GM10266 (cell line): ENCODE measurements at regions not wholly inside any gene's neighbourhood (a gene's known extent, or its start where the extent isn't known, plus 50 kb on each side); places are given as distances from the start of the nearest gene placed in this dataset.
A peak's percentile ranks its signal among the peaks of the same experiment; 100 is the strongest.

ENCODE experiments used
- DNase-seq: peaks from one replicate; pipeline ENCODE4 v3.0.0; 2012; ENCODE audit errors: extremely low spot score
- TF ChIP-seq, protein P1 (sequence below): IDR thresholded peaks from 2 replicates; pipeline ENCODE4 v1.5.1; 2012; ENCODE audit warnings: mild to moderate bottlenecking, low read depth; ENCODE audit not compliant: control insufficient read depth, insufficient read depth; ENCODE audit errors: missing control alignments

DNA sequence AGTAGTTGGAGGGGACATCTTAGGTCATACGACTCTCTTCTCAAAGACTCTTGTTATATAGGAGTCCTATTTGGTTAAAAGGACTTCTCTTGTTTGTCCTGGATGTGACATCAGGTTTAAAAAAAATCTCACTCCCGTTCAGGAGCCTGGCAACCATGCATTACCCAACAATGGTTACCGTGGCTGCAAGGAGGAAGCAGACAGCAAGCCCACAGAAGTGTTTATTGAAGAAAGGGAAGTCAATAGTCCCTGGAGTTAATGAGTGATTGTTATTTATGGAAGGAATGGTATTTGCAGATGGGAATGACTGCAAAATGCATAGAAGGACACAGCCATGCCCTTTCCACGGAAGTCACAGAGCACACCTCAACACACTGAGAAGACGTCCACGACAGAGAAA is 75.9 kb upstream of the ENPP6 start:
- no peak for DNase-seq
- TF ChIP-seq, protein P1, sequence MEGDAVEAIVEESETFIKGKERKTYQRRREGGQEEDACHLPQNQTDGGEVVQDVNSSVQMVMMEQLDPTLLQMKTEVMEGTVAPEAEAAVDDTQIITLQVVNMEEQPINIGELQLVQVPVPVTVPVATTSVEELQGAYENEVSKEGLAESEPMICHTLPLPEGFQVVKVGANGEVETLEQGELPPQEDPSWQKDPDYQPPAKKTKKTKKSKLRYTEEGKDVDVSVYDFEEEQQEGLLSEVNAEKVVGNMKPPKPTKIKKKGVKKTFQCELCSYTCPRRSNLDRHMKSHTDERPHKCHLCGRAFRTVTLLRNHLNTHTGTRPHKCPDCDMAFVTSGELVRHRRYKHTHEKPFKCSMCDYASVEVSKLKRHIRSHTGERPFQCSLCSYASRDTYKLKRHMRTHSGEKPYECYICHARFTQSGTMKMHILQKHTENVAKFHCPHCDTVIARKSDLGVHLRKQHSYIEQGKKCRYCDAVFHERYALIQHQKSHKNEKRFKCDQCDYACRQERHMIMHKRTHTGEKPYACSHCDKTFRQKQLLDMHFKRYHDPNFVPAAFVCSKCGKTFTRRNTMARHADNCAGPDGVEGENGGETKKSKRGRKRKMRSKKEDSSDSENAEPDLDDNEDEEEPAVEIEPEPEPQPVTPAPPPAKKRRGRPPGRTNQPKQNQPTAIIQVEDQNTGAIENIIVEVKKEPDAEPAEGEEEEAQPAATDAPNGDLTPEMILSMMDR, result no peak

DNA sequence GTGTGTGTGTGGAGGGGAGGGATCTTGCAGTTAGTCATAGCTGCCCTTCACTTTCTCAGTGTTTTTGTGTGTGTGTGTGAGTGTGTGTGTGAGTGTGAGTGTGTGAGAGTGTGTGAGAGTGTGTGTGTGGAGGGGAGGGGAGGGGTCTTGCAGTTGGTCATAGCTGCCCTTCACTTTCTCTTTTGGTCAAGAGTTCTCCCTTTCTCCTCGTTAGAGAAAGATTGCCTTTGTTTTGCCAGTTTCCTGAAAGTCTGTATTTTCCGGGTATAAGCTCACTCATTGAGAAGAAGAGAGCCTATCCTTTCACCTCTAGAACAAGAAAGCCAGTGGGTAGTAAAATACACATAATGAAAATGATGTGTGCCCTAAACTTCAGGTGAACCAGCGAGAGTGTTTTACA is 75.2 kb upstream of the ENPP6 start:
- no peak for DNase-seq
- TF ChIP-seq, protein P1, result no peak

DNA sequence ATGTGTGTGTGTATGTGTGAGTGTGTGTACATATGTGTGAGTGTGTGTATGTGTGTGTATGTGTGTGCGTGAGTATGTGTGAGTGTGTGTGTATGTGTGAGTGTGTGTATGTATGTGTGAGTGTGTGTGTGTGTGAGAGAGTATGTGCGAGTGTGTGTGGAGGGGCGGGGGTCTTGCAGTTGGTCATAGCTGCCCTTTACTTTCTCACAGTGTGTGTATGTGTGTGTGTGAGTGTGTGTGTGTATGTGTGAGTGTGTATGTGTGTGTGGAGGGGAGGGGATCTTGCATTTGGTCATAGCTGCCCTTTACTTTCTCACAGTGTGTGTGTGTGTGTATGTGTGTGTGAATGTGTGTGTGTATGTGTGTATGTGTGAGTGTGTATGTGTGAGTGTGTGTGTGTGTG is 74.8 kb upstream of the ENPP6 start:
- no peak for DNase-seq
- TF ChIP-seq, protein P1, result no peak

DNA sequence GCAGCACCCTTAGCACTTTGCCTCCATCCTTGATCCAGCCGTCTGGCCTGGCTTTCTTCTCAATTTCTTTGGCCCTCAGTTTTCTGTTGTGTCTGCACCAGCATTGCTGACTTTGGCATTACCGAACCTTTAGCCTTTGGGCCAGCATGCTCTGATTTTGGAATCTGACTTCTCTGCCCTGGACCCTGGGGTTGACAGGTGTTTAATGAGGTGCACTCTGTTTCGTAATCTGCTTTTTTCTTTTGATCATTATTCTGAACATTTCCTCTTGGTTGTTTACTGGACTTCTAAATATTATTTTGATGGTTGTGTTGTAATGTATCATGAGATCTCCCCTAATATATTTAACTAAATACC is 71.5 kb upstream of the ENPP6 start:
- TF ChIP-seq, protein P1, result no peak
- no peak for DNase-seq

DNA sequence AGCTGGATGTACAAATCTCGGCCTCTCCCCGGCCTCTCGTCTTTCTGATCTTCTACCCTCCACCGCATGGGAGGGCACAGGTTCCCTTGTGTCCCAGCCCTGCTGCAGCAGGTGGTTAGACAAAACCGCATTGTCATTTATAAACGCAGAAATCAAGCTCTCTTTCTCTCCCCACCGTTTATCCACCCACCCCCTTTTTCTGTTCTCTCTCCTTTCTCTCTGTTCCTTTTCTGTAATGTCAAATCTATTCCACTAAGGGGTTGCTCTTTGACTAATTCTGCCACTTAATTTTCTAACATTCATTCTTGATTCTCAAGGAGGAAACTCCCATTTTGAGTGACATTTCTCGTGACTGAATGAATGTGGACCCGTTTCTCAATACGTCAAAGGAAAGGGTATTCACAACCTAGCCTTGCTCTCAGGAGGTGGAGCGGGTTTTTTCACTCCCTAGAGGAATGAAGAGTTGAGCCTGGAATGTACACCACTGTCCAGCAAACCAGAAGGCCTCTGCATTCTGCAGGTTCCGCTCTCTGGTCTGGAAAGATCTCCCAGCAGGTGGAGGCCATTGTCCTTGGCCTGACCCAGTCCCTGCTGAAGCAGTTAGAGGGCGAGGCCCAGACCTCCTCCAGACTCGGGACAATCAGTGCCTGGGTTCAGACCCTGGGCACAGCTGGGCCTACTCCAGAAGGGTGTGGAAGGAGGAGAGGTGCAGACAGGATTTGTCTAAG is 70.9 kb upstream of the ENPP6 start:
- DNase-seq, result peak; percentile 49
- TF ChIP-seq, protein P1, result peak; percentile 7

DNA sequence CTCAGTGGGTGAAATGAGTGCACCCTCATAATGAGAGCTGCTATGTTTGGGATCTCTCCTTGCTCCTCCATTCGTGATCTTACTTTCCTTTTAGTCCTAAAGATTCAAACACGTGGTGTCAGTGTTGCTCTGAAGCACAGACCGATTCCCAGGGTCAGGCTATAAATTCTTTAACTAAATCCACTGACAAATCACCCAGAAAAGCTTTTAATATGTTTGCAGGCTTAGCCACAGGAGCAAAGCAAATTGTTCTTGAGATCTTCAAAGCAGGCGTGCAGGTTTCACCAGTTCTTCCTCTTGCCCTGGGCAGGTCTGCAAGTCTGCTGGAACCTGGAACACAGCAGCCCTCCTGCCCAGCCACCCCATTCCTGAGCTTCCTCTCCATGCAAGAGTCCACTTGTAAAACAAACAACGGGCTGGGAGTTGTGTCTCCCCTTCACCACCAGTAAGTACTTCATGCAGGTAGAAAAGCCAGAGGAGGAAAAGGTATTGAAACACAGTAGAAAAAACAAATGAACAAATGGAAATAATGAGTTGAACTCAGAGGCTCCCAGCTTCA is 70.1 kb upstream of the ENPP6 start:
- TF ChIP-seq, protein P1, result peak; percentile 4
- no peak for DNase-seq

DNA sequence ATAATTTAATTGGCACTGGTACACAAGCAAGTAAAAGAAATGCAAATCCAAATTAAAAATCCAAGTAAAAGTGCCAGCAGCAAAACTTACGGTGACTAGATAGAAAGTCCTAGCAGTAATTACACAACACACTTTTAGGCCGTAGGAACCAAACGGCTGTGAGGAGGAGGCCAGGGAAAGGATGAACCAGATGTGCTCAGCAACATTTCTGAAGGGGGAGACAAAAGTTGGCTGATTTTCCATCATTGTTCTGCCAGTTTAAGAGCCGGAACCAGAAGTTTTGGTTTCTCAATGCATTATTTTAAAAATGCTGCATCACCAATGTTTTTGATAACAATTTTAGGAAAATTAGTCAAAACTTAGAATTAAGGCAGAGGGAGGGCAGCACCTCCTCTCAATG is 68.7 kb upstream of the ENPP6 start:
- TF ChIP-seq, protein P1, result no peak
- DNase-seq, result no peak
